HG03378 (cell line): ENCODE measurements at regions not wholly inside any gene's neighbourhood (a gene's known extent, or its start where the extent isn't known, plus 50 kb on each side); places are given as distances from the start of the nearest gene placed in this dataset.
"Not testable (repeated sequence)": the region's sequence is repeated elsewhere in the genome, so short reads cannot be mapped to it uniquely, and the experiment has no call there.

Experiments used
- ATAC-seq: cut with Tn5 transposase; IDR thresholded peaks from one replicate; pipeline ENCODE4 v1.9.1; 2021; ENCODE audit warnings: mild to moderate bottlenecking, moderate library complexity; ENCODE audit not compliant: unreplicated experiment

- no peak for ATAC-seq
Observed at GRCh38 chr4:15333692-15334633, 93.9 kb upstream of the C1QTNF7 start.

- ATAC-seq = no peak
Observed at GRCh38 chr4:15336410-15337167, 91.2 kb upstream of the C1QTNF7 start.

GRCh38 chr4:15337168-15337657 lies 90.6 kb upstream of the C1QTNF7 start:
- ATAC-seq = not testable (repeated sequence)

- no peak for ATAC-seq
Observed at GRCh38 chr4:15339737-15340136, 88.1 kb upstream of the C1QTNF7 start.

GRCh38 chr4:15340332-15340731 lies 87.5 kb upstream of the C1QTNF7 start:
- ATAC-seq = no peak

GRCh38 chr4:15340902-15341732 lies 86.7 kb upstream of the C1QTNF7 start:
- no peak for ATAC-seq

GRCh38 chr4:15341733-15342300 lies 86.0 kb upstream of the C1QTNF7 start:
- no peak for ATAC-seq

GRCh38 chr4:15343000-15343399 lies 84.8 kb upstream of the C1QTNF7 start:
- no peak for ATAC-seq

- ATAC-seq = no peak
Observed at GRCh38 chr4:15343581-15343980, 84.3 kb upstream of the C1QTNF7 start.

GRCh38 chr4:15344041-15344440 lies 83.8 kb upstream of the C1QTNF7 start:
- ATAC-seq = no peak

GRCh38 chr4:15345134-15345533 lies 82.7 kb upstream of the C1QTNF7 start:
- no peak for ATAC-seq

- no peak for ATAC-seq
Observed at GRCh38 chr4:15348236-15348635, 79.6 kb upstream of the C1QTNF7 start.

GRCh38 chr4:15348695-15349094 lies 79.1 kb upstream of the C1QTNF7 start:
- ATAC-seq = no peak

GRCh38 chr4:15349531-15349935 lies 78.3 kb upstream of the C1QTNF7 start:
- ATAC-seq = no peak

- no peak for ATAC-seq
Observed at GRCh38 chr4:15349965-15350364, 77.9 kb upstream of the C1QTNF7 start.

- ATAC-seq = no peak
Observed at GRCh38 chr4:15352524-15352923, 75.3 kb upstream of the C1QTNF7 start.

- no peak for ATAC-seq
Observed at GRCh38 chr4:15353207-15353606, 74.6 kb upstream of the C1QTNF7 start.

GRCh38 chr4:15354371-15355297 lies 73.2 kb upstream of the C1QTNF7 start:
- no peak for ATAC-seq

GRCh38 chr4:15361529-15361928 lies 66.3 kb upstream of the C1QTNF7 start:
- ATAC-seq = no peak
